Upper lobe of right lung (tissue), 1 donor: ENCODE measurements at regions not wholly inside any gene's neighbourhood (a gene's known extent, or its start where the extent isn't known, plus 50 kb on each side); places are given as distances from the start of the nearest gene placed in this dataset.

ENCODE experiments used
- ATAC-seq: fragments of 200-7000 bp; cut with Tn5 transposase; one replicate; pipeline ENCODE4 v1.9.1; 2020; ENCODE audit warnings: mild to moderate bottlenecking, moderate library complexity
- DNase-seq: peaks from one replicate; pipeline ENCODE4 v3.0.0-alpha.2; 2020
- H3K27ac ChIP-seq: fragments of 200-600 bp; one replicate; pipeline ENCODE4 v1.8.0; 2022
- H3K27me3 ChIP-seq: fragments of 200-600 bp; one replicate; pipeline ENCODE4 v1.8.0; 2022; ENCODE audit warnings: mild to moderate bottlenecking
- H3K36me3 ChIP-seq: fragments of 200-600 bp; one replicate; pipeline ENCODE4 v1.8.0; 2022
- H3K4me1 ChIP-seq: fragments of 200-600 bp; one replicate; pipeline ENCODE4 v1.8.0; 2022
- H3K4me3 ChIP-seq: fragments of 200-600 bp; one replicate; pipeline ENCODE4 v1.8.0; 2022; ENCODE audit warnings: mild to moderate bottlenecking
- H3K9me3 ChIP-seq: fragments of 200-600 bp; one replicate; pipeline ENCODE4 v1.8.0; 2022
- CTCF ChIP-seq: fragments of 200-600 bp; IDR thresholded peaks from one replicate; pipeline ENCODE4 v1.8.0; 2022; ENCODE audit warnings: antibody characterized with exemption
- intact Hi-C: fragments of 100-400 bp; cut with DNase I; formaldehyde crosslinking; loops from one replicate; pipeline ENCODE4 v1.11.0; 2022
- donor health status: DM: no; HTN: yes; CAD: no; lungs with severe emphysema.

- Histone ChIP-seq H3K4me3 (no peak overlapping the region), H3K4me1 (no peaks in the 10 kb centered on the region), H3K27ac (no peak overlapping the region), H3K9me3 (no peaks in the 10 kb centered on the region), H3K36me3 (no peaks in the 10 kb centered on the region), H3K27me3 (no peaks in the 10 kb centered on the region)
- intact Hi-C loops, result no loop called here
- no peak for TF ChIP-seq CTCF
- ATAC-seq (no peak), DNase-seq (no peak)
These were observed 74.7 kb upstream of the TNFAIP3 start for GRCh38 chr6:137792160-137793033.

GRCh38 chr6:137793805-137794515 lies 73.1 kb upstream of the TNFAIP3 start:
- no peak for TF ChIP-seq CTCF
- no peak for ATAC-seq
- intact Hi-C loops, result no loop called here

GRCh38 chr6:137794516-137795201 lies 72.4 kb upstream of the TNFAIP3 start:
- DNase-seq (no peak), ATAC-seq (no peak)
- no peaks in the 10 kb centered on the region for H3K27me3 ChIP-seq
- no peaks in the 10 kb centered on the region for H3K36me3 ChIP-seq
- no peak overlapping the region for H3K27ac ChIP-seq
- no peak for TF ChIP-seq CTCF
- H3K4me1 ChIP-seq, result no peaks in the 10 kb centered on the region
- H3K4me3 ChIP-seq, result no peak overlapping the region
- intact Hi-C loops, result no loop called here
- H3K9me3 ChIP-seq, result no peaks in the 10 kb centered on the region

More at GRCh38 chr6:137793805-137794515, 73.1 kb upstream of the TNFAIP3 start:
- no peaks in the 10 kb centered on the region for H3K36me3 ChIP-seq
- DNase-seq, result no peak
- H3K9me3 ChIP-seq, result no peaks in the 10 kb centered on the region
- H3K27ac ChIP-seq, result no peak overlapping the region
- no peak overlapping the region for H3K4me3 ChIP-seq
- no peaks in the 10 kb centered on the region for H3K27me3 ChIP-seq
- H3K4me1 ChIP-seq, result no peaks in the 10 kb centered on the region

- no peaks in the 10 kb centered on the region for H3K36me3 ChIP-seq
- no peaks in the 10 kb centered on the region for H3K9me3 ChIP-seq
- intact Hi-C loops, result no loop called here
- no peaks in the 10 kb centered on the region for H3K27me3 ChIP-seq
- TF ChIP-seq CTCF, result no peak
- no peak overlapping the region for H3K27ac ChIP-seq
- ATAC-seq (no peak), DNase-seq (no peak)
- H3K4me3 ChIP-seq, result no peak overlapping the region
- H3K4me1 ChIP-seq, result peaks cover 4% of the 10 kb centered on the region
These were observed 71.6 kb upstream of the TNFAIP3 start for GRCh38 chr6:137795501-137795900.

- intact Hi-C loops, result no loop called here
- Histone ChIP-seq H3K36me3 (no peaks in the 10 kb centered on the region), H3K4me3 (no peak overlapping the region), H3K4me1 (peaks cover 4% of the 10 kb centered on the region), H3K27ac (no peak overlapping the region), H3K9me3 (no peaks in the 10 kb centered on the region), H3K27me3 (no peaks in the 10 kb centered on the region)
- DNase-seq (no peak), ATAC-seq (no peak)
- TF ChIP-seq CTCF, result no peak
These were observed 68.8 kb upstream of the TNFAIP3 start for GRCh38 chr6:137798261-137798660.
